Prostate gland (tissue), 2 donors: ENCODE measurements at regions not wholly inside any gene's neighbourhood (a gene's known extent, or its start where the extent isn't known, plus 50 kb on each side); places are given as distances from the start of the nearest gene placed in this dataset.

Experiments
- CTCF ChIP-seq, 4 experiments: fragments of 200-600 bp in 2 of 4; fragments of 450-650 bp in 2 of 4; sonication (generic) in 2 of 4; IDR thresholded peaks; 1 replicate in 3 of 4; 2 replicates in 1 of 4; pipeline ENCODE4 v1.5.1; 2016 to 2019; ENCODE audit warnings: antibody characterized with exemption in 4 of 4, mild to moderate bottlenecking in 2 of 4, moderate library complexity in 2 of 4
- POLR2AphosphoS5 ChIP-seq: sonication (generic); formaldehyde crosslinking; IDR thresholded peaks from one replicate; pipeline ENCODE4 v1.6.1; 2017; ENCODE audit warnings: antibody characterized with exemption

- TF ChIP-seq CTCF (IDR thresholded peaks at IDR 0.05) (no peak), POLR2AphosphoS5 (no peak)
Observed at GRCh38 chr12:67826148-67826547, 163.1 kb upstream of the IFNG-AS1 start.
